AG09319 (cell line): ENCODE measurements at regions not wholly inside any gene's neighbourhood (a gene's known extent, or its start where the extent isn't known, plus 50 kb on each side); places are given as distances from the start of the nearest gene placed in this dataset.

Experiments used
- DNase-seq: peaks from one replicate; pipeline ENCODE4 v3.0.0-alpha.2; 2010; ENCODE audit warnings: low read depth; ENCODE audit errors: extremely low read depth
- CTCF ChIP-seq: IDR thresholded peaks from 2 replicates; pipeline ENCODE4 v1.5.1; 2011; ENCODE audit warnings: low read depth, mild to moderate bottlenecking, inconsistent platforms, low read length, moderate library complexity

GRCh38 chr4:79266136-79266535 lies 59.7 kb downstream of the NAA11 start:
- DNase-seq = no peak
- no peak for TF ChIP-seq CTCF

GRCh38 chr4:79259242-79259641 lies 66.6 kb downstream of the NAA11 start:
- TF ChIP-seq CTCF = no peak

GRCh38 chr4:79258614-79259176 lies 67.2 kb downstream of the NAA11 start:
- no peak for DNase-seq
- TF ChIP-seq CTCF = no peak

More at GRCh38 chr4:79259242-79259641, 66.6 kb downstream of the NAA11 start:
- DNase-seq = no peak

- no peak for DNase-seq
- no peak for TF ChIP-seq CTCF
These were observed 67.8 kb downstream of the NAA11 start for GRCh38 chr4:79257953-79258613.

- TF ChIP-seq CTCF = no peak
- DNase-seq = no peak
These were observed 70.1 kb downstream of the NAA11 start for GRCh38 chr4:79255793-79256192.

GRCh38 chr4:79253924-79254323 lies 71.9 kb downstream of the NAA11 start:
- no peak for DNase-seq
- no peak for TF ChIP-seq CTCF

- no peak for TF ChIP-seq CTCF
- DNase-seq = no peak
These were observed 72.7 kb downstream of the NAA11 start for GRCh38 chr4:79253168-79253567.
